H1 (cell line): ENCODE measurements at regions not wholly inside any gene's neighbourhood (a gene's known extent, or its start where the extent isn't known, plus 50 kb on each side); places are given as distances from the start of the nearest gene placed in this dataset.

Source experiments
- CTCF ChIA-PET: fragments of 300-600 bp; sonication (Branson Sonifier 250); formaldehyde crosslinking; loops from one replicate; lab custom pipeline; 2021; ENCODE audit not compliant: partially characterized antibody; lab: Charles Lee
- POLR2A ChIA-PET: fragments of 300-600 bp; sonication (Branson Sonifier 250); formaldehyde crosslinking; loops from one replicate; lab custom pipeline; 2021; ENCODE audit warnings: inconsistent platforms; ENCODE audit not compliant: partially characterized antibody; lab: Charles Lee
- DNase-seq, 2 experiments: peaks; one replicate each; pipeline versions ENCODE4 v3.0.0 to v3.0.0-alpha.2; 2010 to 2022; ENCODE audit warnings: low spot score in 2 of 2, low read depth in 1 of 2, mixed read lengths in 1 of 2
- FAIRE-seq: peaks from 2 replicates; lab custom pipeline; 2011; peaks lifted over from hg19 to GRCh38; lab: Jason Lieb, UNC
- H2AFZ ChIP-seq: 2 replicates; pipeline ENCODE4 v1.8.1; 2012; ENCODE audit warnings: low read length, inconsistent platforms
- H2AK5ac ChIP-seq: 2 replicates; pipeline ENCODE4 v1.6.1; 2013; ENCODE audit warnings: low read depth, low read length
- H2BK120ac ChIP-seq: replicated peaks from 2 replicates; pipeline ENCODE3; 2013; ENCODE audit warnings: low read depth, low read length, inconsistent platforms
- H2BK12ac ChIP-seq: 2 replicates; pipeline ENCODE4 v1.6.1; 2013; ENCODE audit warnings: low read depth, low read length
- H2BK15ac ChIP-seq: 2 replicates; pipeline ENCODE4 v1.6.1; 2013; ENCODE audit warnings: low read length
- H2BK20ac ChIP-seq: 2 replicates; pipeline ENCODE4 v1.6.1; 2013; ENCODE audit warnings: low read length
- H2BK5ac ChIP-seq: 2 replicates; pipeline ENCODE4 v1.6.1; 2013; ENCODE audit warnings: low read depth, low read length
- H3K14ac ChIP-seq: 2 replicates; pipeline ENCODE4 v1.6.1; 2013; ENCODE audit warnings: inconsistent platforms; ENCODE audit not compliant: insufficient read length
- H3K18ac ChIP-seq: 2 replicates; pipeline ENCODE4 v1.6.1; 2013; ENCODE audit warnings: low read length; ENCODE audit errors: extremely low read depth
- H3K23ac ChIP-seq: 2 replicates; pipeline ENCODE4 v1.6.1; 2013; ENCODE audit warnings: inconsistent platforms; ENCODE audit not compliant: insufficient read length
- H3K23me2 ChIP-seq: 2 replicates; pipeline ENCODE4 v1.6.1; 2013; ENCODE audit warnings: low read depth, low read length
- H3K27ac ChIP-seq: 2 replicates; pipeline ENCODE4 v1.6.1; 2011; ENCODE audit warnings: low read depth, low read length, inconsistent platforms
- H3K27me3 ChIP-seq, 4 experiments: replicated peaks in 1 of 4; 1 replicate in 1 of 4; 2 replicates in 3 of 4; pipeline versions ENCODE4 v1.6.1 to v1.8.1; 2011 to 2013; ENCODE audit warnings: low read length in 3 of 4, mild to moderate bottlenecking in 3 of 4, inconsistent platforms in 2 of 4, mixed read lengths in 2 of 4, moderate library complexity in 1 of 4; ENCODE audit not compliant: control insufficient read depth in 3 of 4, insufficient read depth in 3 of 4; ENCODE audit errors: extremely low read depth in 1 of 4
- H3K36me3 ChIP-seq, 4 experiments: 2 replicates each; pipeline versions ENCODE4 v1.6.1 to v1.8.1; 2011 to 2013; ENCODE audit warnings: mild to moderate bottlenecking in 4 of 4, low read length in 3 of 4, moderate library complexity in 2 of 4, control low read depth in 1 of 4, inconsistent platforms in 1 of 4; ENCODE audit not compliant: insufficient read depth in 4 of 4, control insufficient read depth in 2 of 4
- H3K4ac ChIP-seq: replicated peaks from 2 replicates; pipeline ENCODE3; 2013; ENCODE audit warnings: low read length, low read depth, mixed read lengths, inconsistent platforms; ENCODE audit not compliant: insufficient read length
- H3K4me1 ChIP-seq, 4 experiments: replicated peaks in 1 of 4; 1 replicate in 1 of 4; 2 replicates in 3 of 4; pipeline versions ENCODE4 v1.6.1 to v1.8.1; 2011 to 2013; ENCODE audit warnings: low read length in 3 of 4, inconsistent platforms in 2 of 4, mixed read lengths in 1 of 4; ENCODE audit not compliant: insufficient read depth in 4 of 4, control insufficient read depth in 3 of 4
- H3K4me2 ChIP-seq, 2 experiments: 2 replicates each; pipeline versions ENCODE4 v1.6.1 to v1.8.1; 2011 to 2013; ENCODE audit warnings: low read depth in 2 of 2, low read length in 2 of 2, control low read depth in 1 of 2, inconsistent platforms in 1 of 2, mild to moderate bottlenecking in 1 of 2; ENCODE audit not compliant: insufficient read depth in 1 of 2
- H3K4me3 ChIP-seq, 4 experiments: fragments of 200-600, 300-600 bp in 1 of 4; sonication (generic), shearing (Covaris generic), sonication (Bioruptor Twin) in 1 of 4; 2 replicates each; pipeline versions ENCODE4 v1.5.1 to v1.8.1; 2011 to 2016; ENCODE audit warnings: low read length in 4 of 4, low read depth in 3 of 4, control low read depth in 2 of 4, inconsistent platforms in 2 of 4, mild to moderate bottlenecking in 2 of 4, mixed read lengths in 1 of 4, moderate library complexity in 1 of 4; ENCODE audit not compliant: insufficient read depth in 2 of 4; ENCODE audit errors: extremely low read depth in 1 of 4
- H3K56ac ChIP-seq: replicated peaks from 2 replicates; pipeline ENCODE3; 2013; ENCODE audit warnings: low read depth, mild to moderate bottlenecking, mixed read lengths, low read length, inconsistent platforms; ENCODE audit not compliant: insufficient read length
- H3K79me1 ChIP-seq: 2 replicates; pipeline ENCODE4 v1.6.1; 2013; ENCODE audit warnings: low read depth, low read length, control low read depth
- H3K79me2 ChIP-seq, 2 experiments: 2 replicates each; pipeline versions ENCODE4 v1.6.1 to v1.8.1; 2012 to 2013; ENCODE audit warnings: low read length in 2 of 2, mild to moderate bottlenecking in 2 of 2, inconsistent platforms in 1 of 2; ENCODE audit not compliant: insufficient read depth in 2 of 2, control insufficient read depth in 1 of 2
- H3K9ac ChIP-seq, 4 experiments: replicated peaks in 1 of 4; 1 replicate in 1 of 4; 2 replicates in 3 of 4; pipeline versions ENCODE4 v1.6.1 to v1.8.1; 2011 to 2013; ENCODE audit warnings: low read depth in 3 of 4, low read length in 3 of 4, control low read depth in 2 of 4, mild to moderate bottlenecking in 2 of 4, moderate library complexity in 2 of 4, inconsistent platforms in 1 of 4; ENCODE audit errors: extremely low read depth in 1 of 4
- H3K9me3 ChIP-seq, 2 experiments: 2 replicates each; pipeline versions ENCODE4 v1.6.1 to v1.8.1; 2012 to 2013; ENCODE audit warnings: mild to moderate bottlenecking in 2 of 2, moderate library complexity in 2 of 2, control low read depth in 1 of 2, inconsistent platforms in 1 of 2, low read depth in 1 of 2, low read length in 1 of 2, mixed read lengths in 1 of 2; ENCODE audit not compliant: insufficient read depth in 2 of 2
- H4K20me1 ChIP-seq, 2 experiments: replicated peaks in 1 of 2; 2 replicates each; pipeline versions ENCODE3 to v1.8.1; 2011 to 2013; ENCODE audit warnings: inconsistent platforms in 2 of 2, low read length in 2 of 2, mild to moderate bottlenecking in 1 of 2; ENCODE audit not compliant: insufficient read depth in 2 of 2, control insufficient read depth in 1 of 2
- H4K5ac ChIP-seq: 2 replicates; pipeline ENCODE4 v1.6.1; 2013; ENCODE audit warnings: low read length, low read depth, mixed read lengths, inconsistent platforms; ENCODE audit not compliant: insufficient read length
- H4K8ac ChIP-seq: 2 replicates; pipeline ENCODE4 v1.8.0; 2013; ENCODE audit warnings: mild to moderate bottlenecking, moderate library complexity, low read length, inconsistent platforms; ENCODE audit not compliant: insufficient read depth; ENCODE audit errors: extremely low read depth
- H4K91ac ChIP-seq: replicated peaks from 2 replicates; pipeline ENCODE3; 2013; ENCODE audit warnings: low read length, mixed read lengths, inconsistent platforms; ENCODE audit not compliant: insufficient read length
- CEBPB ChIP-seq: IDR thresholded peaks from 2 replicates; pipeline ENCODE4 v1.6.1; 2012; ENCODE audit warnings: low read depth, low read length
- CHD2 ChIP-seq: IDR thresholded peaks from 2 replicates; pipeline ENCODE4 v1.6.1; 2012; ENCODE audit warnings: low read length, improper control_type of control experiment
- CREB1 ChIP-seq: IDR thresholded peaks from 2 replicates; pipeline ENCODE4 v1.6.1; 2012; ENCODE audit warnings: inconsistent platforms
- EGR1 ChIP-seq: IDR thresholded peaks from 2 replicates; pipeline ENCODE4 v1.6.1; 2011; ENCODE audit warnings: low read depth, low read length, borderline replicate concordance
- KDM5A ChIP-seq: fragments of 200-600 bp; IDR thresholded peaks from 2 replicates; pipeline ENCODE4 v1.7.1; 2012; ENCODE audit warnings: mild to moderate bottlenecking, low read length, inconsistent platforms, mixed read lengths
- PHF8 ChIP-seq: fragments of 200-600 bp; sonication (generic); conservative IDR thresholded peaks from 2 replicates; pipeline ENCODE4 v1.7.1; 2012; ENCODE audit warnings: low read depth, mild to moderate bottlenecking, inconsistent platforms, low read length, moderate library complexity
- SUZ12 ChIP-seq: fragments of 200-600 bp; sonication (generic); IDR thresholded peaks from 2 replicates; pipeline ENCODE4 v1.6.1; 2012; ENCODE audit warnings: mild to moderate bottlenecking, inconsistent platforms, low read length, moderate library complexity, mixed read lengths
- YY1 ChIP-seq: IDR thresholded peaks from 2 replicates; pipeline ENCODE4 v1.6.1; 2011; ENCODE audit warnings: low read depth, mild to moderate bottlenecking, low read length
- WGBS, 2 experiments: shearing (Covaris generic) in 1 of 2; methylation state at CpG; one replicate each; pipeline versions ENCODE4 v1.1.6 to v1.1.7; 2013 to 2015; ENCODE audit warnings: low lambda C conversion rate in 2 of 2, mixed read lengths in 2 of 2, inconsistent platforms in 1 of 2, low coverage in 1 of 2, missing lambda C conversion rate in 1 of 2; ENCODE audit not compliant: insufficient replicate concordance in 2 of 2, insufficient coverage in 1 of 2, insufficient read length in 1 of 2; ENCODE audit errors: extremely low coverage in 1 of 2, missing lambda C conversion rate in 1 of 2; 5-methylcytosine and 5-hydroxymethylcytosine counted together
- TF ChIP-seq, protein P1 (sequence below), 3 experiments: IDR thresholded peaks; 1 replicate in 2 of 3; 2 replicates in 1 of 3; pipeline versions ENCODE4 v1.5.1 to v1.6.1; 2011; ENCODE audit warnings: low read length in 3 of 3, mild to moderate bottlenecking in 3 of 3, inconsistent platforms in 2 of 3, low read depth in 1 of 3, moderate library complexity in 1 of 3; ENCODE audit not compliant: insufficient read depth in 1 of 3; ENCODE audit errors: control extremely low read depth in 1 of 3
- TF ChIP-seq, protein P2 (sequence below): IDR thresholded peaks from 2 replicates; pipeline ENCODE4 v1.6.1; 2012; ENCODE audit warnings: inconsistent platforms

DNA sequence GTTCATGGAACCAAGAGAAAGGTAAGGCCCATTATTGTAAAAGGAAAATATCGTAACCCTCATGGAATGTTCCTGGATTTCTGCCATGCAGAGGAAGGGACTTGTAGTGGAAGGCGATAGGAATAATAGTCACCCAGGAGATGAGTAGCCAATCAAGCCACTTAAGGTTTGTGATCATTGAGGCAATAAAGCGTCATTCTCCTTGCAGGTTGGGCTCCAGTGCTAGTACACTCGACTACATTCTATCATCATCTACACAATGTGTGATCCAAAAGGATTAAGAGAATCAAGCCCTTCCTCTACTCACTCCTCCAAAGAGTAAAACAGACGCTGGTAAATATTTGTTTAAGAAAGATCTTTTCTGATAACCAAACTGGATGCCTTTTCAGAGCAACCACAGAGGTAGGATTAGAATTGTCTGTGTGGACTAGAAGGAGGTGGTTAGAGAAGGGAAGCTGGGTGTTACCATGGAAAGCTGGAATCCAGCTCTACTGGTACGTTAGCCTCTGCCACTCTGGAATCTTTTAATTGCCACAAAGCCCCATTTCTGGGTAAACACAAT, 245.7 kb downstream of the IKZF2 start:
- Histone ChIP-seq H2AK5ac (no peak overlapping the region), H4K5ac (no peak overlapping the region), H3K4me2 (no peak overlapping the region), H3K27ac (no peak overlapping the region), H2BK120ac (no peak overlapping the region), H3K14ac (no peak overlapping the region), H2BK5ac (no peak overlapping the region), H3K79me1 (no peaks in the 10 kb centered on the region), H2BK20ac (no peak overlapping the region), H3K56ac (no peak overlapping the region), H2BK12ac (no peak overlapping the region), H3K4me1 (no peaks in the 10 kb centered on the region), H3K36me3 (no peaks in the 10 kb centered on the region), H3K23me2 (no peaks in the 10 kb centered on the region), H2AFZ (peak overlapping the region; percentile 13; the same call in 1 of the 2 replicates), H3K27me3 (no peaks in the 10 kb centered on the region), H3K79me2 (no peaks in the 10 kb centered on the region), H2BK15ac (no peak overlapping the region), H4K20me1 (no peaks in the 10 kb centered on the region), H4K91ac (no peak overlapping the region), H3K18ac (no peak overlapping the region), H4K8ac (no peak overlapping the region), H3K9me3 (no peaks in the 10 kb centered on the region), H3K4me3 (no peak overlapping the region), H3K4ac (no peak overlapping the region), H3K23ac (no peak overlapping the region), H3K9ac (no peak overlapping the region)
- no peak for DNase-seq
- POLR2A ChIA-PET = no interaction called here
- CTCF ChIA-PET = interaction anchor here (0.6 to 1.0 kb wide), 3 partner anchors 13 to 1103 kb away, joined by 3 to 4 read pairs (median 4); no protein-coding TSS in a partner anchor
- WGBS, 2 experiments = 95% methylated on average over 6 of the region's 6 CpGs; no CpG with 5 or more reads in 1 of the 2 experiments
- no peak for FAIRE-seq
- TF ChIP-seq PHF8 (no peak), SUZ12 (no peak), YY1 (no peak), CREB1 (no peak), CEBPB (no peak), EGR1 (no peak), KDM5A (no peak), CHD2 (no peak)
- TF ChIP-seq, protein P1, sequence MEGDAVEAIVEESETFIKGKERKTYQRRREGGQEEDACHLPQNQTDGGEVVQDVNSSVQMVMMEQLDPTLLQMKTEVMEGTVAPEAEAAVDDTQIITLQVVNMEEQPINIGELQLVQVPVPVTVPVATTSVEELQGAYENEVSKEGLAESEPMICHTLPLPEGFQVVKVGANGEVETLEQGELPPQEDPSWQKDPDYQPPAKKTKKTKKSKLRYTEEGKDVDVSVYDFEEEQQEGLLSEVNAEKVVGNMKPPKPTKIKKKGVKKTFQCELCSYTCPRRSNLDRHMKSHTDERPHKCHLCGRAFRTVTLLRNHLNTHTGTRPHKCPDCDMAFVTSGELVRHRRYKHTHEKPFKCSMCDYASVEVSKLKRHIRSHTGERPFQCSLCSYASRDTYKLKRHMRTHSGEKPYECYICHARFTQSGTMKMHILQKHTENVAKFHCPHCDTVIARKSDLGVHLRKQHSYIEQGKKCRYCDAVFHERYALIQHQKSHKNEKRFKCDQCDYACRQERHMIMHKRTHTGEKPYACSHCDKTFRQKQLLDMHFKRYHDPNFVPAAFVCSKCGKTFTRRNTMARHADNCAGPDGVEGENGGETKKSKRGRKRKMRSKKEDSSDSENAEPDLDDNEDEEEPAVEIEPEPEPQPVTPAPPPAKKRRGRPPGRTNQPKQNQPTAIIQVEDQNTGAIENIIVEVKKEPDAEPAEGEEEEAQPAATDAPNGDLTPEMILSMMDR (IDR thresholded peaks at IDR 0.05; ENCODE audit: control extremely low read depth in 1 of 3, insufficient read depth in 1 of 3, low read depth in 1 of 3, low read length in 3 of 3) = no peak
- TF ChIP-seq, protein P2, sequence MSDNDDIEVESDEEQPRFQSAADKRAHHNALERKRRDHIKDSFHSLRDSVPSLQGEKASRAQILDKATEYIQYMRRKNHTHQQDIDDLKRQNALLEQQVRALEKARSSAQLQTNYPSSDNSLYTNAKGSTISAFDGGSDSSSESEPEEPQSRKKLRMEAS = no peak
- TF ChIP-seq, all 59 proteins: peak for 0
